ENCODE measurements at regions not wholly inside any gene's neighbourhood (a gene's known extent, or its start where the extent isn't known, plus 50 kb on each side); places are given as distances from the start of the nearest gene placed in this dataset.

DNA sequence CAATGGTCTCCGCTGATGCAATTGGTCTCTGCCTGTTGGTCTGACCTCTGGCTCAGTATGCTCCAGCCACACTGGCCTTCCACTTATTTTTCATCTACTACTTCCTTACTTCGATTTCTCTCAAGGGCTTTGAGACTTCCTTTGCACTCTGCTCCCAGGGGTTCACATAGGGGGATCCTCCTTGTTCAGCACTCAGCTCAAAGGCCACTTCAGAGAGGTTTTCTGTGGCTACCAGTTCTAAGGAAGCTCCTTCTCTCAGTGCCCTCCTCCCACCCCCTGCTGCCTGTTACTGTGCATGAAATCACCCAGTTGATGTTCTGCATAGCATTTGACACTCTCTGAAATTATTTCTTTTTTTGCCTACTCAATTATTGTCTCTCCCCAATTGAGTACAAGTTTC lies 476.4 kb downstream of the HS3ST3B1 start:
- no peak for TF ChIP-seq MAX (IDR thresholded peaks at IDR 0.05; ENCODE audit: low read depth, low read length)
- TF ChIP-seq CTCF (IDR thresholded peaks at IDR 0.05; ENCODE audit: low read depth, low read length): no peak

Data from NB4 (cell line).